Renal cortex interstitium (tissue), 11 donors: ENCODE measurements at regions not wholly inside any gene's neighbourhood (a gene's known extent, or its start where the extent isn't known, plus 50 kb on each side); places are given as distances from the start of the nearest gene placed in this dataset.

ENCODE experiments used
- DNase-seq, 11 donors: peaks; one replicate each; pipeline ENCODE4 v3.0.0-alpha.2; 2013; ENCODE audit warnings: low read depth in 9 of 11, low spot score in 4 of 11; ENCODE audit errors: extremely low read depth in 1 of 11

DNA sequence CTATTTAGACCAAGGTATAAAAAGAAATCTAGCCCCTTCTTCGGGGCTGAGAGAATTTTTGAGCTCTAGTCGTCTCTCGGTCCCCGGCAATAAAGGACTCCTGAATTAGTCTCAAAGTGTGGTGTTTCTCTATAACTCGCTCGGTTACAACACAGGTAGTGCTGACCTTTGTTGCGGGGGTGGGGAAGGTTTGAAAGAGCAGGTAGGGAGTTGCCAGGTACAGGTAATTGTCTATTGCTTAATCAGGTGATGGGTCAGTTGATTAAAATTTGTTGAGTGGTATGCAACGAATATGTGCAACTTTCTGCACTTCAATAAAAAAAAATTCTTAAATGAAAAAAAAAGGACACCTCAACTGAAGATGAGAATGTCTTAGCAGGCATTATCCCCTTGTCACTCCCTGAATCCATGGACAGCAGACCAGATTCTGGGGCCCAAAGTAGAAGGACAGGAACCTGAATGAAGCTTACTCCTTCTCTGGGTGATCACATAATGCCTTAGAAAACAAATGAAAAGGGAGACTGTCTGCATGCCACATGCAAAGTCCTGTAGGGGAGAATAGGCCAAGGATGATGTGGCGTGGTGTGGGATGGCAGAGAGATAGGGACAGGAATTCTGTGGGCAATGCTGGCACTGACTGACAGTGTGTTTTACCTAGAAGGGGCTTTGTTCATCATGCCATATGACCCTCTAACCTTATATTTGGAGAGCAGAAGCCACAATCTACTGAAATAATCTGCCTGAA is 157.6 kb upstream of the OLIG3 start:
- DNase-seq = no peak

DNA sequence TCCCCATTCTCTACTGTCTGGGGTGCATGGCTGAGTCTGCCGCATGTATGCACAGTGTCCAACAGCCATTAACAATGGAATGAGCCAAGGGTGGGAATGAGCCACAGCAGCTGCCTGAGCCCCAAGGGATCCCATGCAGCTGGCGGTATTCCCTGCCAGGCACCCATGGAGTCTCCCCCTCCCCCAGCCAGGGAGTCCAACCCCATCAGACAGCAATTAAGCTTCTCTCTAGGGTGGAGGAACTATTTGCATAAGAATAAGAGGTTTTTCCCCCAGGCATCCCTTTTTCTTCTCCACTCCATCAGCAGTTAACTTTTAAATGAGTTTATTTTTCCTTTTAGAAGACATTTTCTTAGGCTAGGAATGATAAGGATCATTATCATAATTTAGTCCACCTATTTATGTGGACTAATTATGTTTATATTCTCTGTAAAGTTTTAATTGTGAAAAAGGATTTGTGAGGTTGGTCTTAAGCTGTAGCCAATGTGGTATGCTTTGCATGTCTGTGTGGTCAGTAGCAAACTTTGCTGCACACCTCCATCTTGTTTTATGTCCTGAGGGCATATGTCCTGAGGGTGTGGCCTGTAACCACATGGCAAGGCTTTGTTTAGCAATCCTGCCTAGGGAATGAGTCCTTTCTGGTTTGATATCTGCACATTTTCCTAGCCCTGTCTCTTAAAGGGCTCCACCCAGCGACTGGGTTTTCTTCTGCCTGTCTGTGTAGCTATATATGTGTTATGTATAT is 158.9 kb upstream of the OLIG3 start:
- DNase-seq = no peak

DNA sequence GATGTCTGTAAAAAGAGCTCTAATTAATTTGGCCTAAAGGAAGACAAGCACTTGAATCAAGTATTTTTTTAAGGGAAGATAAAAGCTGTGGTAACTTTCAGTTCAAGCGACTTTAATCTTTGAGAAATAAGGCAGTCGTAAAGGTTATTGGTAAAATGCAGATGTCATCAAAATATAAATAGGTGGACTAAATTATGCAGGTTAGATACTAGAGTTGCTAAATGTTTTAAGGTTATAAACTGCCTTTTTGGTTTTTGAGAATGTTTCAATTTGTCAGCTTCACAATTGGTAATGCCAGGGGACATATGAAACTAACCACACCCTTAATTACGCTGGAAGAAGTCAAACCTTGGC is 159.5 kb upstream of the OLIG3 start:
- no peak for DNase-seq

DNA sequence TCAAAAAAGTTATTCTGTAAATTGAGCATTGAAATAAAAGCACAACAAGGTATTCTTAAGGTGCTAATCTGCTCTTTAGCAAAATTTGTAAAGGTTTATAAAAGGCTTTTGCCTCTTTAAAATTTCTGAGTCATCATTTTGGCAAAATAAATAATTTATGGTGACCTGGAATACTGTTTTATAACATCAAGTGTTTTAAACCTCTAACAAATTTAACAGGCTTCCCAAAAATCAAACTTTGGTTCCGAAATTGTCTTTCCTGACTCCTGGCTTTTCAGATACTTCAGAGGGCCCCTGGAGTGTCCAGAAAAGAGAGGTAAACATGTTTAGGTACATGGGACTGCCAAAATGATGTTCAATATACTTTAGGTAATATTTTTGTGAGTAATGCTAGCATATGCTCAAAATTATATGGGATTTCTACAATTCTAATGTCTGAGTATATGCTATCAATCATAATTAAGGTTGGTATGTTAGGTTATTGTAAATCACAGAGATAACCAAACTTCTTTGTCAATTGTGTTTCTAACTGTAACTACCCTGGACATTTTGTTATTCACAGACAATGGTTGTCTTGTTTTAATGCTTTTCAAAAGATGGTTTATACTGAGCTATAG is 160.3 kb upstream of the OLIG3 start:
- no peak for DNase-seq

DNA sequence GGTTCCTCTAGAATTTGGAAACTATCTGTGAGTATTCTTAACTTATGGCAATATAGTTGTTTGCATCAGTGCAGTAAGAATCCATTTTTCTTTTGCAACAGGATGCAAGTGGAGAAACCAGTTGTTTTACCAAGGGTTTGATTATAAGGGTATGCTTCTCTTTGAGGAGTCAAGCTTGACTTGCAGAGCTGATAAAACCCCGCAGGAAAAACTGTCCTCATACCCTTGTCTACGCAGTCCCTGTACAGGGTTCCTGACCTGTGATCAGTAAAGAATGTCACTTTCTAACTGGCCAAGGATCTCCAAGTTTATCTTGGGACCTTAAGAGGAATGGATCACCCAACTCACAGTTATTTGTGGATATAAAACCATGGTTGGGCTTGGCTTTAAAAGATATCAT is 161.1 kb upstream of the OLIG3 start:
- DNase-seq = no peak

DNA sequence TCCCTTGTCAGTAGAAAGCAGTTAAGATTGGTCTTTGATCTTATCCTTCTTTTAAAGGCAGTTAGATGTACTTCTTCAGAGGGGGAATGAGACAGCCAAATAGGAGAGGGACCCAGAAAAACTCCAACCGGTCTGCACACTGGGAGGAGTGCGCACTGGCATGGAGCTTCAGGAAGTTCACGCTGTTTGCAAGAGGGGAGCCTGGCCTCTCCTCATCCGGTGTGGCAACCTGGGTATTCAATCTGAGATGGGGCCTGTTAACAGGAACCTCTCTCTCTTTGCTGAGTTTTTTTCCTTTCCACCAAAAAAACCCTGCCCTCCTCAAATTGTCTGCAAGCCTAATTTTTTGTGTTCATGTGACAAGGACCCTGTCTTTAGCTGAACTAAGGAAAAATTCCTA is 162.5 kb upstream of the OLIG3 start:
- DNase-seq = no peak

DNA sequence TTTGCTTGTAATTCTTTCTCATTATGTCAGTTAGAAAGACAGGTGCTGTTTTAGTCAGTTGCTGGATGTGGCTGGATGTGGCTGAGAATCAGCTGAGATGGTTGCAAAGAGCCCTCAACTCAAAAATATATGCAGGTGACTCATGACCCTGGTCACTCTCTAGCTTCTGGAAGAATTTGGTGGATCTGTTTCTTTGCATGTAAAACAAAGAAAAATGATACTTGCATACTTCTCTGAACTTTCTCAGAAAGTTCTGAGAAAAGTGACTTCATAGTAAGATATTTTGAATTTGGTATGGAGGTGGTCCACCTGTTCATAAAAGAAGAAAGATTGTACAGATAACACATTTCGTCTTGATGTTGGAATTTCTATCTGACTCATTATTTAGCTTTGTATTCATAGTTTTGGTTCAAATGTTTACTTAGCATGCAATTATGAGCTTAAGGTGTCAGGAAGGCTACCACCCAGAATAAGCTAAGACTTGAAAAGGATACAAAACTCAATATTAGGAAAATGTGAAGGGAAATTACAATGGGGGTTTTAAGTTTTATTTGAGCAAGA is 163.2 kb upstream of the OLIG3 start:
- no peak for DNase-seq

DNA sequence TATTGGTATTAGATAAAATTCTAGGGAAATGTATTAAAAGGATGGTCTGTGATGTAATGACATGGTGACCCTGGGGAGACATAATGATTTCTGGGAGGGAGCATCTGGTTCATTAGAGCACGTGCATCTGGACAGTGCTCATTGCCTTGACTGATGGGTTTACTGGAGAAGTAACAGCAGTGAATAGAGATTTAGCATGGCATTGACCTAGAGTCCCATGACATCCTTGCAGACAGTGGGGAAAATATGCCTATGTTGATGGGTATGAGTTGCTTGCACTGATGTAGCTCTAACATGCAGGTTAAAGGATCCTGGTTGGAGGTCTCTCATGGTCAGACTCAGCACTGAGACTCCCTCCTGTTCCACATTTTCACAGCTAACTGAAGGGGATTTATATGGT is 164.1 kb upstream of the OLIG3 start:
- no peak for DNase-seq

DNA sequence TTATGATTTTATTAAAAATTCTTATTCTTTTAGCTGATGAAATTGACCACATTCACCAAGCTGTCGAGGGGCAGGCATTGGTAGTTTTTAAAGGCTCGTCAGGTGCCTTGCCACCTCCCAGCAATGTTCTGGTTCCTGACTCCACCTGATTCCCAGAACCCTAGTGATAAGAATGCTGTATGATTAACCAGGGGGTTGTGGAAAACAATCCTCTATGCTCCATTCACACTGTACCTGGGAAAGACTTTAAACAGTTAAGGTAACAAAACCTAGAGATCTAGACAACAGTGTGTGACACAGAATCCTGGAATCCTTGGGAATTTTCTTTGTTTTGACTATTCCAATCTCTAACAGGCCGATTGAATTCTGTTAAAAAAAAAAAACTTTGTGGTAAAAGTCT is 165.7 kb upstream of the OLIG3 start:
- DNase-seq = no peak

DNA sequence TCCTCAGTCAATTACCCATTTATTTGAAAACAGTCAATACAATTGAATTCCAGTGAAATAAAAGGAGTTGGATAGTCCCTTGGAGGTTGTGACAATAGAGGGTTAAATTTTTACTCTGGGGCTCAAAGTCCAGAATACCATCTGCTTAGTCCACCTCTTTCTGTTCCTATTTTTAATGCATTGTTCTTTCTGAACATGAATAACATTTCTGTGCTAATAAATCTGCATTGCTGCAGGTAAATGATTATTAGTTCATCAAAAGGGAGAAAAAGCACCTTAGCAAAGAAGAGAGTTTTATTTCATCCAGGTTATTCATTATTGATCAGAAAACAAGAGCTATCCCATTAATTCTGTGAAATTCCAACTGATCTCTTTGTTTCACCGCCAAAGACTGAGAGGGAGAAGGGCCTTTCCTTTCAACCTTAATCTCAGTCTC is 166.1 kb upstream of the OLIG3 start:
- DNase-seq = no peak

DNA sequence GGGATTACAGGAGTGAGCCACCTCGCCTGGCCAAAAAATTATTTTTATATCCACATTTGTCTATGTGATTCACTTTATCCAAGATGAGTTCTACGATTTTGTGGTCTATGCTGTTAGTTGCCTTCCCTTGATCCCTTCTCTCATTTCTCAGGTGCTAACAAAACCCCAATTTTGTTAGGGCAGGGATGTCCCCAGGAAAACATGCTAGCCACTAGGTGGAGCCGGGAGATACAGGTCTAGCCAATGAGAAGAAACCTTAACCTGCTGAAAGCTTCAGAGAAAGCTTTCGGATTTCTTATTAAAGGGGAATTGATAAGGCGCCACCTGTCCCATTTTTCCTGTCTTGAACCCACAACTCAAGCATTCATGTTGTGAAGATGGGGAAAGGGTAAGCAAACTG is 167.4 kb upstream of the OLIG3 start:
- DNase-seq = no peak

DNA sequence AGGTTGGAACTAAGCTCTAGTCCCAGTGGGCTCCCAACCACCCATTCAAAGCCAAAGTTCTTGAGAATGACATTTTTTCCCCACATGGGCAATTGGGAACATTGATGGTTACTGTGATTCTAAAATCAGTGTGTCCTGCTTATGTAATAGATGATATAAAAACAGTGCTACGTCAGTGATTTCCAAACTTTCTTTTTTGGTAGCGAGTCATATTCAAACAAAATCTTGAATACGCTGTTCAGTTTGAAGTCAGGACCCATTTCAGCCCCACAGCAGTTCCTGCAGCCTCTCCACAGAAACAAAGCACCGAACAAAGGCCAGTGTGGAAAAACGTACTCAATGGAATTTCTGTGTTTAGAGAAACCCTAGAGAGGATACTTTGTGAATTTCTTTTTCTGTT is 170.0 kb upstream of the OLIG3 start:
- no peak for DNase-seq

DNA sequence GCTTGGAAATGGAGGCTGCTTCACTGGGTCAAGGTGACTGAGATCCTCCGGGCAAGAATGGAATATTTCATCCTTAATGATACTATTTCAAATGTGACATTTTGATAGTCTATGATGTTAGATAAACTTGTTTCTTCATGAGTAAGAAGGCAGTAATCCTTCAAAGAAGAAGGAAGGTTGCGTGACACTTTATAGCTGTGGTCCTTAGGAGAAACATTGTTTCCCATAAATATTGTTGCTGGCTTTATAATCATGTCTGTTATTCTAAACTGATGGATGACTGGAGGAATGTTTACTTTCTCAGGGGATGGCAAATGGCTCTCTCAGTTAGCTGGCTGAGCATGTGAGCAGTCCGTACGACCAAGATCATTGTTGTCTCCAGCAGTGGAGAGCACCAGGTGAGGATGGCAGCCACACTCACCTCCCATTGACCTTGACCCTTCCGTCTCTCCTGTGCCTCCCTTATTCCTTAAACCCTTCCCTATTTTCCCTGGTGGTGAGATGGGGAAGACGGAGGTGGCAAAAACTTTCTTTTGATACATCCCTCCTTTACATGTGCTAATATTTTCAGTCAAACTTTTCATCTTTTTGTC is 171.2 kb upstream of the OLIG3 start:
- DNase-seq = peak in 8 of 11 donors; percentile 13 to 47 (median 23)

DNA sequence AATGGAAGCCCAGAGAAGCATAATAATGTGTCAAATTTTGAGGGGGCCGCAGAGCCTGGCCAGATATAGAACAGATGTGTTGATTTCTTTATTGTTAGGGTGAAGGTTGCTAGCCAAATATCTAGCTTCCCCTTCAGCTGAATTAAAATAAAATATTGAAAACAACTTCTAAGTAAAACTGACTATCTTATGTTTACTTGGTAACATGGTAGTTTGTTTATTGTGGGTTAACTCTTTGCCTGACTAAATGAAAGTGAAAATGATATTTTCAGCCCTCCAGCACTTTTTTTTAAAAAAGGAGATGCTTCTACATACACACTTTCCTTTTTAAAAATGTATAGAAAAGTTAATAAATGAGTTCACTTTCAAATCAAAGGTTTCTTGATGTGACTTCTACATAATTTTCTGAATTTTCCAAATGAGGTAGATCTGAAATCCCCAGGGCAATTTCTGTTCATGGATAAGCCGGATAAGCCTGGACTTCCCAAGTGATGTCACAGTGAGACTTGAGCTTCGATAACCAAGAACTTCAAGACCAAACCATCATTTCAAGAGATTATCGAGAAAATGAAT is 172.1 kb upstream of the OLIG3 start:
- DNase-seq = peak in 1 of 11 donors; percentile 3

DNA sequence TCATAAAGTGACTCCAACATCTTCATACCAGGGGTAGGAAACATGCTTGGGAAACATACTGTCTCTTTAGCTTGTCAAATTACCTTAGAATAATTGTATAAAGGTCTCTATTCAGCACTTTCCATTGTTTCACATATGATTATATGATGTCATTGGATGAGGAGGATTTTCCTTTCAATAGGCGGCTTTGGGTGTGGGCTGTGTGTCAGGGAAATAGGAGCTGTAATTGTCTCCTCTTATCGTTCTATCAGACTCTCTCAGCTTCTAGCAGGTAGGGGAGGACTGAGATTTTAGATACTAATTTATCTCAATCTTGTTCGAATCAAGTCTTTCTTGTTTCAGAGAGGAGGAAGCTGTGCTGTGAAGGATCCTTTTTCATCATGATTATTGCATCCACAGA is 179.4 kb upstream of the OLIG3 start:
- DNase-seq = no peak

DNA sequence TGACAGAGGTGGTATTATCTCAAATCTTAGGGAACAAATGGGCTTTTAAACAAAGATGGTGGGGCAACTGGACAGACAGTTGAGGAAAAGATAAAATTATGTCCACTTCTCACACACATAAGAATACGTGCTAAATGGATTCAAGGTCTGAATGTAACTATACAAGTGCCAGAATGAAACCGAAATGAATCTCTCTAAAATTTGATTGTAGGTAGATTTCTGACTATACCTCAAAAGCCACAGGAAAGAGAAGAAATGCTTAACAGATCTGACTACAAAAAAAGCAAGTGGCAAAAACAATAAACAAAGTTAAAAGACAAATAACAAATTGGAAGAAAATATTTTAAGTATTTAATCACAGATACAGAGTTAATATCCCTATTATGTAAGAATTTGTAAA is 182.7 kb upstream of the OLIG3 start:
- DNase-seq = no peak

DNA sequence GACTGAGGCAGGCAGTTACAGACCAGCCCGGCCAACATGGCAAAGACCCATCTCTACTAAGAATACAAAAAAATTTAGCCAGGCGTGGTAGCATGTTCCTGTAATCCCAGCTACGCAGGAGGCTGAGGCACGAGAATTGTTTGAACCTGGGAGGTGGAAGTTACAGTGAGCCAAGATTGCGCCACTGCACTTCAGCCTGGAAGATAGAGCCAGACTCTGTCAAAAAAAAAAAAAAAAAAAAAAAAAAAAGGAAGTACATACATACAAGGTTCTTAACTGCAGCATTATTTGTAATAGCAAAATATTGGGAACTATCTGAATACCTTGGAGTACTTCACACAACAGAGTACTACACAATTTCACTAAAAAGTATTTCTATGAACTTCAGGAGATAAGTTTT is 183.5 kb upstream of the OLIG3 start:
- DNase-seq = no peak

DNA sequence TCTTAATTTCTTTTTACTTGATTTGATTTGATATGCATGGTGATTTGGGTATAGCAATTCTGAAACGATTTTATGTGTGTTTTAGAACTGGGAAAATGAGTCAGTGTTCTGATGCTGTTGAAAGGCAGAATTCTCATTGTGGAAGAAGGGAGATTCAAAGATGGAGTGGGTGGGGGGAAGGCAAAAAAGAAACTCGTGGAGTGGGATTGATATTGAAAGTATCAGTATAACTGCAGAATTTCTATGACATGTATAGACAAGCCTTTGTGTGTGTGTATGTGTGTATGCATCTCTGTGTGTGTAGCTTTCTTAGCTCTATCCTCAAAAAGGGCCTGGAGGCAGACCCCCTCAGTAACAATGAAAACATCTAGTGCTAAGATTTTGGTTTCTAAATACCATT is 184.3 kb upstream of the OLIG3 start:
- no peak for DNase-seq

DNA sequence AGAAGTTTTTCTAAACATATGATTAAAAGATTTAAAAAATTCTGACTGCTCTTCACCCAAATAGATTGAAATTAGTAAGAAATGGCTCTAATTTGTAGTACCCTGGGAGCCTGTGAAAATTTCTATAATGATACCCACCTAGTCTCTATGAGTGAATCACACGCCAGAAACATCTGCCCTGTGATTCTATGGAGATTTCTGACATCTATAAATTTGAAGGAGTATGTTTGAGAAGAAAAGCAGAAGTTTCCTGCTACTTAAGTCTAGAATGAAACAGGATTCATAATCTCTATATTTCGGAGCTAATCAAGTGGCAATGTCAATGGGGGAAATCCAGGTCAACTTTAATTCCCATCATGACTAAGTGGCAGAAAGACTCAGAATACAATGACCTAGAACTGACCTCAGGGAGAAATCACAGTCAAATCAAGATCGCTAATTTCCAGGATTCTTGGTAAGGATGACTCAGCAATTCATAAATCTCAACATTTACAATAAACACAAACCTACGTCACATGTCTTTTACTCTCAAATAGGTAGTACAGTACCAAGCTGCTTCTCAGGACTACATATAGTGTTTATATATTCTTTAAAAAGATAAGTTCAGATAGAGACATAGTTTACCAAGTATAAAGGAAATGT is 186.2 kb upstream of the TNFAIP3 start:
- DNase-seq = no peak
